MG63 (cell line): ENCODE measurements at regions not wholly inside any gene's neighbourhood (a gene's known extent, or its start where the extent isn't known, plus 50 kb on each side); places are given as distances from the start of the nearest gene placed in this dataset.

Experiments
- DNase-seq: peaks from one replicate; pipeline ENCODE4 v3.0.0-alpha.2; 2020
- H3K27me3 ChIP-seq: fragments of 250-450 bp; sonication (Bioruptor Pico); 2 replicates; pipeline ENCODE4 v1.5.1; 2020; ENCODE audit warnings: mild to moderate bottlenecking, moderate library complexity
- H3K36me3 ChIP-seq: fragments of 250-450 bp; sonication (Bioruptor Pico); 2 replicates; pipeline ENCODE4 v1.5.1; 2020; ENCODE audit warnings: mild to moderate bottlenecking, moderate library complexity
- H3K4me3 ChIP-seq: fragments of 250-450 bp; sonication (Bioruptor Pico); 2 replicates; pipeline ENCODE4 v1.5.1; 2020; ENCODE audit warnings: mild to moderate bottlenecking, moderate library complexity
- H3K9me3 ChIP-seq: fragments of 250-450 bp; sonication (Bioruptor Pico); 2 replicates; pipeline ENCODE4 v1.5.1; 2020; ENCODE audit warnings: mild to moderate bottlenecking, moderate library complexity

- Histone ChIP-seq H3K4me3 (no peak overlapping the region), H3K9me3 (no peaks in the 10 kb centered on the region), H3K27me3 (no peaks in the 10 kb centered on the region), H3K36me3 (no peaks in the 10 kb centered on the region)
- DNase-seq: peak; percentile 24
Measured at GRCh38 chr4:183563874-183564273, 59.0 kb downstream of the ING2 start.

- H3K4me3 ChIP-seq: no peak overlapping the region
- peak; percentile 19 for DNase-seq
- H3K27me3 ChIP-seq: no peaks in the 10 kb centered on the region
- H3K9me3 ChIP-seq: no peaks in the 10 kb centered on the region
- no peaks in the 10 kb centered on the region for H3K36me3 ChIP-seq
Measured at GRCh38 chr4:183571350-183571941, 66.6 kb downstream of the ING2 start.

GRCh38 chr4:183576701-183577404 lies 72.0 kb downstream of the ING2 start:
- no peak for DNase-seq
- no peaks in the 10 kb centered on the region for H3K27me3 ChIP-seq
- no peak overlapping the region for H3K4me3 ChIP-seq
- no peaks in the 10 kb centered on the region for H3K9me3 ChIP-seq
- H3K36me3 ChIP-seq: no peaks in the 10 kb centered on the region

- Histone ChIP-seq H3K9me3 (peaks cover 3% of the 10 kb centered on the region; the same call in 1 of the 2 replicates), H3K4me3 (no peak overlapping the region), H3K36me3 (no peaks in the 10 kb centered on the region), H3K27me3 (no peaks in the 10 kb centered on the region)
- no peak for DNase-seq
Measured at GRCh38 chr4:183580370-183580769, 75.5 kb downstream of the ING2 start.

GRCh38 chr4:183580849-183581248 lies 76.0 kb downstream of the ING2 start:
- H3K36me3 ChIP-seq: no peaks in the 10 kb centered on the region
- H3K4me3 ChIP-seq: no peak overlapping the region
- DNase-seq: no peak
- no peaks in the 10 kb centered on the region for H3K27me3 ChIP-seq
- H3K9me3 ChIP-seq: peaks cover 3% of the 10 kb centered on the region; the same call in 1 of the 2 replicates

- Histone ChIP-seq H3K9me3 (peaks cover 3% of the 10 kb centered on the region; the same call in 1 of the 2 replicates), H3K4me3 (no peak overlapping the region), H3K27me3 (no peaks in the 10 kb centered on the region), H3K36me3 (no peaks in the 10 kb centered on the region)
- no peak for DNase-seq
Measured at GRCh38 chr4:183586824-183587223, 72.2 kb downstream of the RWDD4 start.

GRCh38 chr4:183588169-183588675 lies 70.8 kb downstream of the RWDD4 start:
- no peaks in the 10 kb centered on the region for H3K9me3 ChIP-seq
- no peak overlapping the region for H3K4me3 ChIP-seq
- H3K27me3 ChIP-seq: no peaks in the 10 kb centered on the region
- no peak for DNase-seq
- H3K36me3 ChIP-seq: no peaks in the 10 kb centered on the region

- H3K36me3 ChIP-seq: no peaks in the 10 kb centered on the region
- no peaks in the 10 kb centered on the region for H3K9me3 ChIP-seq
- H3K27me3 ChIP-seq: no peaks in the 10 kb centered on the region
- DNase-seq: no peak
- no peak overlapping the region for H3K4me3 ChIP-seq
Measured at GRCh38 chr4:183588691-183589090, 70.3 kb downstream of the RWDD4 start.

GRCh38 chr4:183589461-183590099 lies 69.4 kb downstream of the RWDD4 start:
- H3K4me3 ChIP-seq: no peak overlapping the region
- no peak for DNase-seq
- no peaks in the 10 kb centered on the region for H3K9me3 ChIP-seq
- H3K36me3 ChIP-seq: no peaks in the 10 kb centered on the region
- no peaks in the 10 kb centered on the region for H3K27me3 ChIP-seq
